ENCODE measurements at regions not wholly inside any gene's neighbourhood (a gene's known extent, or its start where the extent isn't known, plus 50 kb on each side); places are given as distances from the start of the nearest gene placed in this dataset.
"Not testable (repeated sequence)": the region's sequence is repeated elsewhere in the genome, so short reads cannot be mapped to it uniquely, and the experiment has no call there.

GRCh38 chr19:33866696-33867095 lies 70.0 kb downstream of the KCTD15 start:
- no peak for DNase-seq

DNA sequence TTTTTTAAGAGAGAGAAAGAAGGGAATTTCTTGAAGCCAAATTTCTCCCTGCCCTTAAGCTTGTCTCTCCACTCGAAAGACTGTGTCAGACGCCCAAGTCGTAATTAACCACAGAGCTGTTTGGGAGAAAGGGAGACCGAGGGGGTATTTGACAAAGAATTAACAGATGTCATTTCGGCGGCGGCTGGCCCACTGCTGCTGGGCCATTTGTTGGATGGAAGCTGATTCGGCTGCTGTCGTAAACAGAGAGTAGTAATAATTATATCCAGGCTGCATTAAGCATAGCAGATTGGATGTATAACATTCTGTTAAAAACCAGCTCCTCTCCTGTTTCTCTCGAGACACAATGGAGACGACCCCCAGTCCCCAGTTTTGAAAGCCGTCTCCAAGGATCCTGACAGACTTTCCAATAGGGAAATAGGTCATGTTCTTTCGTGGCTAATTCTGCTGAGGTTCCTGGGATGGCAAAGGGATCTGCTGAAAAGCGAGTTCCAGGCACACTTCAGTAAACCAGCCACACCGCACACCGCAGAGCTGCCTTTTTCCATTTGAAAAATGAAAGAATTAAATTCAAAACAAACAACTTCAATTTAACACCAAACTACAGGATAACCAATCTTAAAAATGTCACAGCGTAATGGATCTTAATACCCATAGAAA lies 71.5 kb downstream of the KCTD15 start:
- no peak for DNase-seq

GRCh38 chr19:33868788-33869412 lies 72.2 kb downstream of the KCTD15 start:
- no peak for DNase-seq

- not testable (repeated sequence) for DNase-seq
These were observed 73.7 kb downstream of the KCTD15 start for GRCh38 chr19:33870298-33870932.

DNA sequence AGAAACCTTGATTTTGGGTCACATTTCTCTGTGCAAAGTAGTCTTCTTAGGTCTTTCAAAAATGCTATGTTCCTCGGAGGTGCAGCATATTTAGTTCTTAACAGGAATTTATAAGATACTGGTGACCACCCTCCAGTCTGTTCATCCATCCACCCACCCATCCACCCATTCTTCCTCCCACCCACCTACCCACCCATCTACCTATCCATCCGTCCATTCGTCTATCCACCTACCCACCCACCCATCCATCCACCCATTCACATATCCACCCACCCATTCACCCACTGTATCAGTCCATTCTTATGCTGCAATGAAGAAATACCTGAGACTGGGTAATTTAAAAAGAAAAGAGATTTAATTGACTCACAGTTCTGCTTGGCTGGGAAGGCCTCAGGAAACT lies 74.9 kb downstream of the KCTD15 start:
- DNase-seq, result no peak

DNA sequence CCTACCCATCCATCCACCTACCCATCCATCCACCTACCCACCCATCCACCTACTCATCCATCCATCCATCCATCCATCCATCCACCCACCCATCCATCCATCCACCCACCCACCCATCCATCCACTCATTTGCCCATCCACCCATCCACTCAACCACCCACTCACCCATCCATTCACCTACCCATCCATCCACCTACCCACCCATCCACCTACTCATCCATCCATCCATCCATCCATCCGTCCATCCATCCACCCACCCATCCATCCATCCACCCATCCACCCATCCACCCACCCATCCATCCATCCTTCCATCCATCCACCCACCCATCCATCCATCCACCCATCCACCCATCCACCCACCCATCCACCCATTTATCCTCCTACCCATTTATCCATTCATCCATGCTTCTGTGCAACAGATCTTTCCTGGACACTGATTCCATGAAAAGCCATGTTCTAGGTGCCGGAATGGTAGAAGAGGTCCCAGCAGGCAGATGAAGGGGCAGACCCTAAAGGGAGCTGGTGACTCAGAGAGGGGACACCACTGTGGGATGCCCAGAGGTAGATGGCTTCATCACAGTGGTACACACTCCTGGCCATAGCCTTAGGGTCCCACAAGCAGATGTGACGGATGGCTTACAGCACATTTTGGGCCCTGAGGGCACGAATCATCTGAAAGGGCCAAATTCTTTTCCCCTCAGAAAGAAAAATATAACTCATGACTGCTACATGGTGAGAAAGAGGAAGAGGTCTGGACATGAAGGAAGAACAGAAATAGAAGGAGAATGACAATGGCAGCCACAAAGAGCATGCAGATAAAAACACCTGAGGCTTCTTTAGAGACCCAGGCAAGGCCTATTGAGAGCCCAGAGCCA lies 76.0 kb downstream of the KCTD15 start:
- DNase-seq, result no peak

DNA sequence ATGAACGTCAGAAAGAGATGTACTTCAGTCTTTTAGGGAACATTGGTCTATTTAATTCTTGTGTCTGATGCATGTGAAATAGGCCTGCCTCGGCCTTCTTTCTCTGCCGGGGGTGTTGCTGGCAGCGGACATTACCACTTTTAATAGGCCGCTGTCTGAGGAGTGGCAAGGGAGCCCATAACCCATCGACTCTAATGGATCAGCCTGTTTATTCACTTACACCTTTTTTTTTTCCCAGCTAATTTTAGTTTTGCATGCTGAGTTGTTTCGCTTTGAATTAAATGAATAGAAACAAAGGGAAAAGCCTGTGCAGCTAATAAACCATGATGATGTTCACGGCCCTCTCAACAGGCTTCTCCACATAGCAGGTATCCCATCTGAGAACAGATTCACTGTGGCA lies 78.4 kb downstream of the KCTD15 start:
- no peak for DNase-seq

- DNase-seq, result no peak
These were observed 79.5 kb downstream of the KCTD15 start for GRCh38 chr19:33876192-33876591.

GRCh38 chr19:33878030-33878544 lies 81.4 kb downstream of the KCTD15 start:
- no peak for DNase-seq

- DNase-seq, result no peak
These were observed 82.5 kb downstream of the KCTD15 start for GRCh38 chr19:33878910-33879810.

DNA sequence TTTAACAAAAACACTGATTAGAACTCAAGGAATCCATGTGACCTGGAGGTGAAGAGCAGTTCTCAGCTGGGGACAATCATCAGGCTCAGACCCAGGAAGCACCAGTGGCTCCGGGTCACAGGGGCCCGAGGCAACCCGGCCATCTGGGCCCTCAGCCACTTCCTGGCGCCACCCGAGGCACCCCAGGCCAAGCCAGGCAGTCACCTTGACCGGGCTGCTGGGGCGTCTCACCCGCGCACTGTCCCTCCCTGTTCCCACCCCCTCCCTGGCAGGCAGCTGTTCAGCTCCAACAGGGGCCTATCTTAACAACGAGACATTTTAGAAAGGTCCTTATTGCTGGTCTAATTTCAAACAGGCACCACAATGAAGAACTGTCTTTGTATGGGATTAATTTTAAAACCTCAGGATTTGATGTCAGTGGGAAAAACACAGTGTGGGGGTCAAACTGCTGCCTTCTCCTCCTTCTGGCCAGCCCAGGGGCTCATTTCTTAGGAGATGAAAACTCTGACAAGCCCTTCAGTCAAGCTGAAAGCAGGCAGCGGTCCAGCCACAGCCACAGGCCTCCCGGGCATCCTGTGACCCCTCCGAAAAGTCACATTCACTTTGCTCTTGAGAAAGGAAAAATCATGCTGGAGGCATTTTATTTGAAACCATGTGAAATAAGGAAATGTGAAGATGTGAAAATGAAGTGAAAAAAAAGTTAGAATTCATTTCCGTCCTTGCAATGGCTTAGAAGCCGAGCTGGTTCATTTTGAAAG lies 83.3 kb downstream of the KCTD15 start:
- no peak for DNase-seq

GRCh38 chr19:33883859-33884519 lies 87.3 kb downstream of the KCTD15 start:
- no peak for DNase-seq

DNA sequence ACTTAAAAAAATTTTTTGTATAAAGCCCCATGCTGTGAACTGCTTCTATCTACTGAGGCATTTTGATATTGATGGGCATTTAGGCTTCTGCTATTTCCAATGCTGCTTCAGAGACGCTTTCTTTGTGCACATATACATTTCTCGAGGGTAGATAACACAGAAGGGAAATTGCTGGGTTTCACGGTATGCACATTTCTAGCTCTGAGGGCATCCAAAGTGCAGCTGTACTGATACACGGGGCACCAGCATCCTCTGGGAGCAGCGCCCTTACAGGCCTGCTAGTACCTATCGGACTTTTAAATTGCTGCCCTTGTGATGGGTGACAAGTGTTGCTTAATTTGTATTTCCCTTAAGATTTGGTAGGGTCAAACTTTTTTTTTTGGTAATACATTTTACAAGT lies 88.6 kb downstream of the KCTD15 start:
- DNase-seq, result no peak

- DNase-seq, result no peak
These were observed 91.2 kb downstream of the KCTD15 start for GRCh38 chr19:33887891-33888290.

DNA sequence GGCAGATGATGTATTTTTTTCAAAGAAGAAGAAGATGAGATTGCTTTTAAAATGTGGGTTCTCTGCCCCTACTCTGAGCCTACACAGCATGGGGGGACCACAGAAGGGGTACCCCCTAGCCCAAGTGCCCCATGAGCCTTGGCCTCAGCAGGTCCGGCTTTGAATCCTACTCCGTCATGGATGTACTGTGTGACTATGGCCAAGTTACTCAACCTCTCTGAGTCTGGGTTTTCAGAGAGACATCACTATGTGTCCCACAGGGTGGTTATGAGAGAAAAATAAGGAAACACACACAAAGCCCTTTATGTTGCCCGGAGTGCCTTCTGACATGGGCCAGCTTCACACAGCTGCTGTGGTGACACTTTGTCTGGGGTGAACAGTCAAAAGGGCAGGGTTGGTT lies 92.0 kb downstream of the KCTD15 start:
- DNase-seq, result no peak

DNA sequence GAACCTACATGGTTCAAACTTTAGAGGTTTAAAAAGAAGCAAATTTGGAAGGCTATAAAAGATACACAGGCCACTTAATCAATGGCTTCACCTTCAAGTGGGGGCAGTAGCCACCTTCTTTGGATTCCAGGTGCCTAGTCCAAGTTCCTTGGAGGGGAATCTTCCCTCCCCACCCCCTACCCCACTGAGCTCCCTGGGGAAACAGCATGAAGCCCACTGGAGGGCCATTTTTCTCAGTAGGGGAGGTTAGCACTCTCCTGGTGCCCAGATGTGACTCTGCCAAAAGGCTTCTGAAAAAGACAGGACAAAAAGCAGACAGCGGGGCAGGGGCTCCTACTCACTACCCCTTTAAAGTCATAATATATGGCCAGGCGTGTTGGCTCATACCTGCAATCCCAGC lies 93.9 kb downstream of the KCTD15 start:
- DNase-seq, result no peak

DNA sequence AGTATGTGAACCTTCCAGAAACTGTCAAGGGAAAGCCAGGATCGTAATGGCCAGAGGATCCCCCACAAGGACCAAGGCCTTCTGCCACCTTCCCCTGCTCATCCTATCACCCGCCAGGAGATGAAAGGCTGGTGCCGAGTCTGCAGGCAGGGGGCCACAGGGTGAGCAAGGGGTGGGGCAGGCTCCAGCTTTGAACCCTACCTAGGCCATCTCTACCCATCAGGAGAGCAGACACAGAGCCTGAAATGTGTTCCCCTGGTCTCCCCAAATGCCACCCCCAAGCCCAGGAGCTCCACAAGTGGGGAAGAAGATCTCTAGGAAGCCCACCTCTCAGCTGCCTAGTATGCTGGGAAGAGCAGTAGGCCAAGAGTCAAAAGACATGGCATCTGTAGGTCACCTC lies 95.1 kb downstream of the KCTD15 start:
- no peak for DNase-seq

GRCh38 chr19:33894787-33895186 lies 98.1 kb downstream of the KCTD15 start:
- DNase-seq, result no peak

GRCh38 chr19:33895366-33895765 lies 98.7 kb downstream of the KCTD15 start:
- no peak for DNase-seq

GRCh38 chr19:33898062-33898677 lies 101.5 kb downstream of the KCTD15 start:
- no peak for DNase-seq
